MCF 10A (cell line): ENCODE measurements at regions not wholly inside any gene's neighbourhood (a gene's known extent, or its start where the extent isn't known, plus 50 kb on each side); places are given as distances from the start of the nearest gene placed in this dataset.

Experiments used
- BruUV-seq: library from RNA; stranded (reverse); fragments of 400-500 nt; replicated peaks from 2 replicates; lab custom pipeline; 2021; lab: Mats Ljungman, UMichigan
- CTCF ChIA-PET: fragments of 300-600 bp; sonication (Branson Sonifier 250); formaldehyde crosslinking; extraction: SDS; loops from one replicate; lab custom pipeline; 2021; ENCODE audit warnings: antibody characterized with exemption, inconsistent platforms; lab: Yijun Ruan, JAX
- POLR2A ChIA-PET: fragments of 300-600, 350-650 bp; sonication (Branson Sonifier 250); formaldehyde crosslinking; extraction: SDS; loops from one replicate; lab custom pipeline; 2020; ENCODE audit warnings: antibody characterized with exemption, inconsistent platforms; lab: Yijun Ruan, JAX
- DNase-seq: peaks from one replicate; pipeline ENCODE4 v3.0.0-alpha.2; 2018; ENCODE audit not compliant: unreplicated experiment
- H3K27ac Mint-ChIP-seq: one replicate; pipeline ENCODE4 v1.8.0; 2022; ENCODE audit warnings: mild to moderate bottlenecking, low read depth, mixed read lengths; ENCODE audit not compliant: unreplicated experiment
- H3K27me3 Mint-ChIP-seq: one replicate; pipeline ENCODE4 v1.8.0; 2022; ENCODE audit warnings: mixed read lengths; ENCODE audit not compliant: insufficient read depth, unreplicated experiment
- H3K36me3 Mint-ChIP-seq: one replicate; pipeline ENCODE4 v1.8.0; 2022; ENCODE audit warnings: mild to moderate bottlenecking, moderate library complexity, mixed read lengths; ENCODE audit not compliant: insufficient read depth, unreplicated experiment
- H3K4me1 Mint-ChIP-seq: one replicate; pipeline ENCODE4 v1.8.0; 2022; ENCODE audit warnings: mixed read lengths; ENCODE audit not compliant: insufficient read depth, unreplicated experiment
- H3K4me3 Mint-ChIP-seq: one replicate; pipeline ENCODE4 v1.8.0; 2022; ENCODE audit warnings: mild to moderate bottlenecking, moderate library complexity, mixed read lengths; ENCODE audit not compliant: unreplicated experiment
- H3K9me3 Mint-ChIP-seq: one replicate; pipeline ENCODE4 v1.8.0; 2022; ENCODE audit warnings: mixed read lengths; ENCODE audit not compliant: unreplicated experiment
- CTCF ChIP-seq: fragments of 200-600 bp; IDR thresholded peaks from one replicate; pipeline ENCODE4 v1.8.0; 2022; ENCODE audit warnings: antibody characterized with exemption, mild to moderate bottlenecking; ENCODE audit not compliant: unreplicated experiment
- intact Hi-C: fragments of 100-400 bp; cut with micrococcal nuclease; formaldehyde crosslinking; loops from 2 replicates; pipeline ENCODE4 v1.14.1; 2022

- H3K27ac Mint-ChIP-seq = no peak overlapping the region
- no TSS peak for BruUV-seq
- CTCF ChIA-PET = interaction anchor here (0.6 to 4.5 kb wide), 4 partner anchors 167 to 419 kb away, joined by 3 to 54 read pairs (median 4); partner anchors contain the start of gene ADGRL2
- intact Hi-C loops = loop anchor here (2.0 to 5.0 kb wide), 2 partner anchors 253 to 1331 kb away; partner anchors contain the start of gene ADGRL2
- H3K9me3 Mint-ChIP-seq = no peaks in the 10 kb centered on the region
- POLR2A ChIA-PET = no interaction called here
- no peak overlapping the region for H3K4me3 Mint-ChIP-seq
- H3K27me3 Mint-ChIP-seq = no peaks in the 10 kb centered on the region
- H3K4me1 Mint-ChIP-seq = peaks cover 6% of the 10 kb centered on the region
- TF ChIP-seq CTCF = no peak
- no peaks in the 10 kb centered on the region for H3K36me3 Mint-ChIP-seq
- DNase-seq = no peak
Measured at GRCh38 chr1:81547912-81548303, 252.8 kb upstream of the ADGRL2 start.

DNA sequence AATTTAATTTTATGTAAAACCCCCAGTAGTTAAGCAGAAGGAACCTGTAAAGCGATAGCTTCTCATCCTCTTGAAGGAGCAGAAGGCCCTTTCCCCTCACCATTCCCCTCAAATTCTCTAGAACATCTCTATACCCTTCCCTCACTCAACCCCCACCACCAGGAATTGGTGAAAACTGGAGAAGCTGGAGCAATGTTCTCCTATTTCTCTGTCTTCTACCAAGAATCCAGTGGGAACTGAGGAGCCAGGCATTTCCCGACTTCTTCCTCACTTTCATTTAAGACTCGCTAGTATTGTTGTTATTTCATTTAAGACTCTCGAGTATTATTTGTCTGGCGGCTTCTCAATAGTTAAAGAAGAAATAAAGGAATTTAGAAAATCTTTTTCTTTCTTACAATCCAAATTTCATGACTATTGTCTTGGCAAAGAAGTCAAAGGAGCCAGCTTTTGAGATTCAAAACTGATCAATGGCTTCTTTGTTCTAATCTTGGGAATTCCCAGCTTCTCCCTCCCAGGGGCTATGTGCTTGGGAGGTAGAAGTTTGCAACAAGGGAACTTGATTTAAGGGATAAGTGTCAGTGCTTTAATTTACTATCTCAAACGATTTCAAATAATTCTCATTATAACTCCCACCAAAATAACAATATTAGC, 253.3 kb upstream of the ADGRL2 start:
- intact Hi-C loops = loop anchor here (5.0 kb wide), 1 partner anchor 1330 kb away; no protein-coding TSS in a partner anchor
- no peak overlapping the region for H3K4me3 Mint-ChIP-seq
- POLR2A ChIA-PET = no interaction called here
- no peaks in the 10 kb centered on the region for H3K36me3 Mint-ChIP-seq
- H3K27me3 Mint-ChIP-seq = no peaks in the 10 kb centered on the region
- no peak for DNase-seq
- H3K4me1 Mint-ChIP-seq = peaks cover 6% of the 10 kb centered on the region
- TF ChIP-seq CTCF = no peak
- CTCF ChIA-PET = interaction anchor here (0.6 to 1.1 kb wide), 3 partner anchors 167 to 253 kb away, joined by 3 to 4 read pairs (median 4); partner anchors contain the start of gene ADGRL2
- no peaks in the 10 kb centered on the region for H3K9me3 Mint-ChIP-seq
- no peak overlapping the region for H3K27ac Mint-ChIP-seq
- BruUV-seq = no TSS peak

DNA sequence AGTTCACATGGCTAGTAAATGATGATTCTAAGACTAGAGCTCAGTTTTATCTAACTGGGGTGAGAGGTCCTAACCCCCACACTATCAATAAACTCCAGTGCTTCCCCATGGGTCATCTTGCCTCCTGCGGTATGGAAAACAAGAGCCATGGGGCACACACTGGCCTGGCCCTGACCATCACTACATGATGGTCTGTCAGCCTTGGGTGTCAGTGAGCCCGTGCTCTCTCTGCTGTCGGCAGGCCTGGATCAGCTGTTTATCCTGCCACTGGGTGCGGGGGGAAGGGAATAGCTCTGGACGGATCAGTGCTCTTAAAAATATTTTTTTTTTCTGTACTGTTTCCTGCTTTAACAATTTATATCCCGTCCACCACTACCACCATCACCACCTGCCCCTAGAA, 255.0 kb upstream of the ADGRL2 start:
- H3K4me1 Mint-ChIP-seq = peaks cover 6% of the 10 kb centered on the region
- DNase-seq = no peak
- ChIA-PET CTCF (interaction anchor here (0.6 to 0.7 kb wide), 3 partner anchors 245 to 1539 kb away, joined by 3 read pairs; no protein-coding TSS in a partner anchor), POLR2A (no interaction called here)
- no peak overlapping the region for H3K4me3 Mint-ChIP-seq
- TF ChIP-seq CTCF = no peak
- H3K36me3 Mint-ChIP-seq = no peaks in the 10 kb centered on the region
- no TSS peak for BruUV-seq
- intact Hi-C loops = loop anchor here (5.0 kb wide), 1 partner anchor 1328 kb away; no protein-coding TSS in a partner anchor
- H3K27ac Mint-ChIP-seq = no peak overlapping the region
- no peaks in the 10 kb centered on the region for H3K9me3 Mint-ChIP-seq
- no peaks in the 10 kb centered on the region for H3K27me3 Mint-ChIP-seq

DNA sequence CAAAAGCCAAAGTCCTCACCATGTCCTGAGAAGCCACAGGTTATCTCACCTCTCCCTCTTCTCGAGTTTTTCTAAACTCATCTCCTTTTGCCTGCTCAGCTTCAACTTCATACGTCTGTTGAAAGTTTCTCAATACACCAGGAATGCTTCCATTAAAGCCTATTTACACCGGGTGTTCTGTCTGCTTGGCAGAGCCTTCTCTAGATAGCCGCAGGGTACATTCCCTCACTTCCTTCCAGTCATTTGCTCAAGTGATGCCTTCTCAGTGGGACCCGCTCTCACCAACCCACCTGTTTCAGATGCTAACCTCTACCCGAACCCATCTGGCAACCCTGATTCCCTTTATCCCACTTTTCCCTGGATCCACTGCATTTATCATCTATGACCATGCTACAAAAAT, 257.0 kb upstream of the ADGRL2 start:
- Mint-ChIP-seq H3K36me3 (no peaks in the 10 kb centered on the region), H3K27me3 (no peaks in the 10 kb centered on the region), H3K4me1 (peaks cover 6% of the 10 kb centered on the region), H3K9me3 (no peaks in the 10 kb centered on the region), H3K4me3 (no peak overlapping the region), H3K27ac (no peak overlapping the region)
- no peak for DNase-seq
- no peak for TF ChIP-seq CTCF
- BruUV-seq = no TSS peak
- intact Hi-C loops = no loop called here
- POLR2A ChIA-PET = no interaction called here
- CTCF ChIA-PET = interaction anchor here (0.7 kb wide), 1 partner anchor 1127 kb away, joined by 3 read pairs; no protein-coding TSS in a partner anchor
